HCT116 (cell line): ENCODE measurements at regions not wholly inside any gene's neighbourhood (a gene's known extent, or its start where the extent isn't known, plus 50 kb on each side); places are given as distances from the start of the nearest gene placed in this dataset.

Experiments used
- ATAC-seq: fragments of 200-7000 bp; cut with Tn5 transposase; 2 replicates; pipeline ENCODE4 v1.9.1; 2020; ENCODE audit warnings: mild to moderate bottlenecking, moderate library complexity
- BruUV-seq: library from RNA; stranded (reverse); fragments of 400-500 nt; replicated peaks from 2 replicates; lab custom pipeline; 2021; lab: Mats Ljungman, UMichigan
- CTCF ChIA-PET: fragments of 300-600 bp; sonication (Branson Sonifier 250); formaldehyde crosslinking; loops from one replicate; lab custom pipeline; 2021; ENCODE audit warnings: antibody characterized with exemption; lab: Charles Lee
- POLR2A ChIA-PET: fragments of 300-600, 350-600 bp; sonication (Branson Sonifier 250); formaldehyde crosslinking; loops from one replicate; lab custom pipeline; 2021; ENCODE audit warnings: antibody characterized with exemption; lab: Charles Lee
- RAD21 ChIA-PET, 2 experiments: fragments of 300-600 bp; sonication (Branson Sonifier 250); formaldehyde crosslinking; loops; one replicate each; lab custom pipeline; 2023; ENCODE audit warnings: low total read pairs in 2 of 2; ENCODE audit not compliant: uncharacterized antibody in 2 of 2, unreplicated experiment in 2 of 2, low non-redundant PET in 1 of 2; lab: Charles Lee
- DNase-seq: peaks from one replicate; pipeline ENCODE4 v3.0.0-alpha.2; 2010; ENCODE audit warnings: low read depth, low spot score
- H2AFZ ChIP-seq: fragments of 200-600 bp; shearing (Covaris generic), sonication (generic); 2 replicates; pipeline ENCODE4 v1.6.1; 2017; ENCODE audit warnings: low read depth, mixed run types, mixed read lengths, antibody characterized with exemption, low read length; ENCODE audit not compliant: poor library complexity, severe bottlenecking
- H3K27ac ChIP-seq: 2 replicates; pipeline ENCODE4 v1.5.1; 2012; ENCODE audit warnings: low read depth, low read length
- H3K27me3 ChIP-seq: fragments of 200-600 bp; sonication (generic); 2 replicates; pipeline ENCODE4 v1.6.1; 2016; ENCODE audit warnings: mixed run types, low read length, mixed read lengths; ENCODE audit not compliant: insufficient read depth
- H3K36me3 ChIP-seq, 2 experiments: fragments of 200-500 bp in 1 of 2; fragments of 200-600 bp in 1 of 2; sonication (Bioruptor generic) in 1 of 2; sonication (generic) in 1 of 2; 2 replicates each; pipeline versions ENCODE4 v1.5.1 to v1.6.1; 2014 to 2016; ENCODE audit warnings: low read length in 2 of 2, inconsistent platforms in 1 of 2, mixed read lengths in 1 of 2, mixed run types in 1 of 2; ENCODE audit not compliant: insufficient read depth in 2 of 2, control insufficient read depth in 1 of 2
- H3K4me1 ChIP-seq, 2 experiments: fragments of 200-600 bp in 1 of 2; sonication (generic) in 1 of 2; 2 replicates each; pipeline versions ENCODE4 v1.5.1 to v1.6.1; 2012 to 2017; ENCODE audit warnings: low read length in 2 of 2, inconsistent platforms in 1 of 2, mild to moderate bottlenecking in 1 of 2, mixed read lengths in 1 of 2, mixed run types in 1 of 2, moderate library complexity in 1 of 2; ENCODE audit not compliant: insufficient read depth in 2 of 2, control insufficient read depth in 1 of 2
- H3K4me2 ChIP-seq: fragments of 200-600 bp; sonication (generic); 2 replicates; pipeline ENCODE4 v1.6.1; 2017; ENCODE audit warnings: mixed run types, low read length, mixed read lengths
- H3K4me3 ChIP-seq, 2 experiments: fragments of 200-600 bp in 1 of 2; sonication (generic) in 1 of 2; replicated peaks in 1 of 2; 2 replicates each; pipeline ENCODE4 v1.5.1; 2011 to 2016; ENCODE audit warnings: low read length in 2 of 2, control low read depth in 1 of 2, low read depth in 1 of 2, mild to moderate bottlenecking in 1 of 2, mixed read lengths in 1 of 2, mixed run types in 1 of 2
- H3K79me2 ChIP-seq: fragments of 200-600 bp; sonication (generic); 2 replicates; pipeline ENCODE4 v1.6.1; 2017; ENCODE audit warnings: mild to moderate bottlenecking, mixed run types, low read length, moderate library complexity, mixed read lengths; ENCODE audit not compliant: insufficient read depth
- H3K9ac ChIP-seq: fragments of 200-600 bp; sonication (generic); 2 replicates; pipeline ENCODE4 v1.6.1; 2016; ENCODE audit warnings: low read length, mixed read lengths
- H3K9me2 ChIP-seq: fragments of 200-600 bp; sonication (generic), shearing (Covaris generic); 2 replicates; pipeline ENCODE4 v1.6.1; 2017; ENCODE audit warnings: mixed run types, mild to moderate bottlenecking, moderate library complexity; ENCODE audit not compliant: insufficient read depth
- H3K9me3 ChIP-seq, 2 experiments: fragments of 200-500 bp in 1 of 2; fragments of 200-600 bp in 1 of 2; sonication (Bioruptor generic) in 1 of 2; sonication (generic) in 1 of 2; 2 replicates each; pipeline ENCODE4 v1.6.1; 2014 to 2017; ENCODE audit warnings: low read length in 2 of 2, mixed read lengths in 2 of 2, inconsistent platforms in 1 of 2, low read depth in 1 of 2, mild to moderate bottlenecking in 1 of 2, mixed run types in 1 of 2, moderate library complexity in 1 of 2; ENCODE audit not compliant: control insufficient read depth in 1 of 2, insufficient read depth in 1 of 2
- H4K20me1 ChIP-seq: fragments of 200-600 bp; sonication (generic), shearing (Covaris generic); 2 replicates; pipeline ENCODE4 v1.6.1; 2017; ENCODE audit warnings: mixed run types, mild to moderate bottlenecking, moderate library complexity; ENCODE audit not compliant: insufficient read depth
- ATF3 ChIP-seq: IDR thresholded peaks from 2 replicates; pipeline ENCODE4 v1.6.1; 2012
- ELF1 ChIP-seq: IDR thresholded peaks from 2 replicates; pipeline ENCODE4 v1.6.1; 2012; ENCODE audit warnings: low read depth, borderline replicate concordance
- EZH2phosphoT487 ChIP-seq: fragments of 200-600 bp; IDR thresholded peaks from 2 replicates; pipeline ENCODE4 v1.6.1; 2018; ENCODE audit warnings: antibody characterized with exemption, borderline replicate concordance
- JUND ChIP-seq: IDR thresholded peaks from 2 replicates; pipeline ENCODE4 v1.6.1; 2012
- RAD21 ChIP-seq: IDR thresholded peaks from 2 replicates; pipeline ENCODE4 v1.6.1; 2012; ENCODE audit warnings: low read depth, mild to moderate bottlenecking
- ZBTB33 ChIP-seq: IDR thresholded peaks from 2 replicates; pipeline ENCODE4 v1.6.1; 2011; ENCODE audit warnings: mild to moderate bottlenecking, low read length, moderate library complexity; ENCODE audit not compliant: insufficient replicate concordance; ENCODE audit errors: extremely low read depth
- ZFX ChIP-seq: fragments of 450-650 bp; IDR thresholded peaks from 2 replicates; pipeline ENCODE4 v1.6.1; 2017
- intact Hi-C: fragments of 100-400 bp; cut with micrococcal nuclease; formaldehyde crosslinking; loops from 2 replicates; pipeline ENCODE4 v1.10.0; 2022

GRCh38 chr9:99693888-99694287 lies 127.8 kb upstream of the NR4A3 start (continued):
- TF ChIP-seq ZBTB33 = no peak
- TF ChIP-seq ELF1 = no peak

- H3K4me2 ChIP-seq = no peak overlapping the region
- intact Hi-C loops = no loop called here
- DNase-seq (no peak), ATAC-seq (no peak)
- no peak overlapping the region for H3K27ac ChIP-seq
- no peaks in the 10 kb centered on the region for H4K20me1 ChIP-seq
- H2AFZ ChIP-seq = no peak overlapping the region
- TF ChIP-seq JUND (no peak), EZH2phosphoT487 (no peak), ZFX (no peak), RAD21 (no peak), ATF3 (no peak)
- no peak overlapping the region for H3K4me3 ChIP-seq
- no peaks in the 10 kb centered on the region for H3K79me2 ChIP-seq
- no TSS peak for BruUV-seq
- H3K9me2 ChIP-seq = no peaks in the 10 kb centered on the region
- CTCF ChIA-PET = no interaction called here
- POLR2A ChIA-PET = no interaction called here
- H3K9ac ChIP-seq = no peak overlapping the region
- H3K9me3 ChIP-seq = no peaks in the 10 kb centered on the region; a peak in 1 of 4 replicates
- no peaks in the 10 kb centered on the region for H3K27me3 ChIP-seq
- RAD21 ChIA-PET = no interaction called here
- no peaks in the 10 kb centered on the region for H3K36me3 ChIP-seq
- no peaks in the 10 kb centered on the region for H3K4me1 ChIP-seq
Observed at GRCh38 chr9:99694393-99694792, 127.3 kb upstream of the NR4A3 start.
